ENCODE measurements at regions not wholly inside any gene's neighbourhood (a gene's known extent, or its start where the extent isn't known, plus 50 kb on each side); places are given as distances from the start of the nearest gene placed in this dataset. TPM values are rescaled to one million over a fixed set of nuclear protein-coding genes. Genes with fewer than 3 reads are reported as not detected.
A peak's percentile ranks its signal among the peaks of the same experiment; 100 is the strongest.

DNA sequence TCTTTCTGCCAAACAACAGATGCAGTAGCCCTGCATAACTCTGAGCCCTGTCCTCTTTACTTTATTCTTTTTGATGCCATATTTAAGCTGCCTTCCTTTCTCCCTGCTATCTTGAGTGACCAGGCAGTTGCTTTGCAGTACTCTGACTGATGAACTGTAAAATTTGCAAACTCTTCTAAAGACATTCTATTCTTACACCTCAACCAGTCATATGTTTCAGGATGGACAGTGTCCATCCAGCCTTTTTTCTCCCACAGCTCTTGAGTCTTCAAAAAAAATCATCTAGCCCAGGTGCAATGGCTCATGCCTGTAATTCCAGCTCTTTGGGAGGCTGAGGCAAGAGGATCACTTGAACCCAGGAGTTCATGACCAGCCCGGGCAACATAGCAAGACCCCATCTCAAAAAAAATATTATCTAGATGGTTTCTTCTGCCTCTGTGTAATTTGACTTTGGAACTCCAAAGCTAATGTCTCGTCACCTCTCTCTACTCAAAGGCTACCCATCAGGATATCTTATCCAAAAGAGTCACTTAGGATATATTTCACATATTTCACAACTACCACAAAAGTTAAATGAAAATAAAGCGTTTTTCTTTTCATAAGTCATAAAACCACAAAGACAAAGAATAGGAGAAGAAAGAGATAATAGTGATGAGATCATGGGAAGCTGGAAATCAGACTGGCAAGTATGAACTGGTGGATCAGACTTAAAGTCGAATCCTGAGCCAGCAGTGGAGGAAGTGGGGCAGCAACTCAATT is 54.6 kb upstream of the IPO9 start:
- H3K4me3 ChIP-seq (replicated peaks in 1 of 3) = no peak overlapping the region
- H3K27me3 ChIP-seq = no peaks in the 10 kb centered on the region
- WGBS, 2 donors = 83 to 93% methylated on average over 4 of the region's 4 CpGs
- H3K4me1 ChIP-seq = peaks cover 0 to 39% of the 10 kb centered on the region in 2 donors
- no peaks in the 10 kb centered on the region for H3K9me3 ChIP-seq
- TF ChIP-seq, protein P1, sequence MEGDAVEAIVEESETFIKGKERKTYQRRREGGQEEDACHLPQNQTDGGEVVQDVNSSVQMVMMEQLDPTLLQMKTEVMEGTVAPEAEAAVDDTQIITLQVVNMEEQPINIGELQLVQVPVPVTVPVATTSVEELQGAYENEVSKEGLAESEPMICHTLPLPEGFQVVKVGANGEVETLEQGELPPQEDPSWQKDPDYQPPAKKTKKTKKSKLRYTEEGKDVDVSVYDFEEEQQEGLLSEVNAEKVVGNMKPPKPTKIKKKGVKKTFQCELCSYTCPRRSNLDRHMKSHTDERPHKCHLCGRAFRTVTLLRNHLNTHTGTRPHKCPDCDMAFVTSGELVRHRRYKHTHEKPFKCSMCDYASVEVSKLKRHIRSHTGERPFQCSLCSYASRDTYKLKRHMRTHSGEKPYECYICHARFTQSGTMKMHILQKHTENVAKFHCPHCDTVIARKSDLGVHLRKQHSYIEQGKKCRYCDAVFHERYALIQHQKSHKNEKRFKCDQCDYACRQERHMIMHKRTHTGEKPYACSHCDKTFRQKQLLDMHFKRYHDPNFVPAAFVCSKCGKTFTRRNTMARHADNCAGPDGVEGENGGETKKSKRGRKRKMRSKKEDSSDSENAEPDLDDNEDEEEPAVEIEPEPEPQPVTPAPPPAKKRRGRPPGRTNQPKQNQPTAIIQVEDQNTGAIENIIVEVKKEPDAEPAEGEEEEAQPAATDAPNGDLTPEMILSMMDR (IDR thresholded peaks at IDR 0.05) = no peak
- TF ChIP-seq POLR2A (IDR thresholded peaks at IDR 0.05) = no peak
- H3K36me3 ChIP-seq = no peaks in the 10 kb centered on the region
- H3K27ac ChIP-seq = peak overlapping the region in 1 of 3 donors; percentile 33
- intact Hi-C loops (cut with DNase I) = no loop called here
- DNase-seq = no peak

DNA sequence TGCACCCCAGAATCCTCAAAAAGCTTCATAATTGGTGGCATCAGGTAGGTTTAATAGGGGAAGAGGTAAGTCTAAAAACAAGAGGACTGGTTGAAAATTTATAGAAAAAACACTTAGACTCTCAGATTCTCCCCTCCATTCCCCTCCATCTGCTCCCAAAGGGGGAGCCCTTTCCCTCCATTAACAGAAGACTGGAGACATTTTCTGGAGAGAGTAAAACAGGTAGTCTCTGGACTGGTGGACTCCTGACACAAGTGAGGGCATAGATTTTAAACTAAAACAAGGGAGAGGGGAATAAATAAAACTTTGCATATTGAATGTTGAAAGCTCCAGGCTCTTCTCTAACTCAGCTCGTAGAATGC is 54.0 kb upstream of the IPO9 start:
- Histone ChIP-seq H3K4me1 (peaks cover 0 to 38% of the 10 kb centered on the region in 2 donors), H3K27me3 (no peaks in the 10 kb centered on the region)
- intact Hi-C loops (cut with DNase I) = no loop called here

DNA sequence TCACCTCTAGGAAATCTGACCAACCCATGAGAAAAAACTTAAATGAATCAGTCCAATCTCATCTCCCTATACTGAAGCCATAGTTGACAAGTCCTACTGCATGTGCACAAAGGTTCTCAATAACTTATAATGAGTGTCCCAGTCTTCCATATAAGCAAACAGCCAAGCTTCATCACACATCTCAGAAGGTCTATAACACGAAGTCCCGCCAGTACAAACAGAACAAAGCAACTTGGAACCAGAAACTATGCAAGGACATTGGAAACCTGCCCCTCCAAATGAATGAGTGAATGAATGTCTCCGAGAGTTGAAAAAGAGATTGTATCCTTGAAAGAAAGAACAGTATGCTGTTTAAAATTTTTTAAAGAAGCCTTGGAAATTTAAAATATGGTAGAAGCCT is 53.6 kb upstream of the IPO9 start:
- no peaks in the 10 kb centered on the region for H3K9me3 ChIP-seq
- H3K36me3 ChIP-seq = no peaks in the 10 kb centered on the region
- H3K27me3 ChIP-seq = no peaks in the 10 kb centered on the region
- no peak overlapping the region for H3K4me3 ChIP-seq (replicated peaks in 1 of 3)
- H3K4me1 ChIP-seq = peaks cover 0 to 38% of the 10 kb centered on the region in 2 donors
- TF ChIP-seq, protein P1 (IDR thresholded peaks at IDR 0.05) = no peak
- no peak for TF ChIP-seq POLR2A (IDR thresholded peaks at IDR 0.05)
- DNase-seq = no peak
- intact Hi-C loops (cut with DNase I) = no loop called here
- H3K27ac ChIP-seq = no peak overlapping the region
- WGBS, 2 donors = 86% methylated on average over 3 of the region's 3 CpGs

More for the DNA sequence above, 54.0 kb upstream of the IPO9 start:
- no peak overlapping the region for H3K4me3 ChIP-seq (replicated peaks in 1 of 3)
- H3K9me3 ChIP-seq = no peaks in the 10 kb centered on the region
- WGBS, 2 donors = 90 to 97% methylated on average over 1 of the region's 1 CpG
- H3K36me3 ChIP-seq = no peaks in the 10 kb centered on the region
- H3K27ac ChIP-seq = no peak overlapping the region
- DNase-seq = no peak
- TF ChIP-seq, protein P1 (IDR thresholded peaks at IDR 0.05) = no peak
- no peak for TF ChIP-seq POLR2A (IDR thresholded peaks at IDR 0.05)

DNA sequence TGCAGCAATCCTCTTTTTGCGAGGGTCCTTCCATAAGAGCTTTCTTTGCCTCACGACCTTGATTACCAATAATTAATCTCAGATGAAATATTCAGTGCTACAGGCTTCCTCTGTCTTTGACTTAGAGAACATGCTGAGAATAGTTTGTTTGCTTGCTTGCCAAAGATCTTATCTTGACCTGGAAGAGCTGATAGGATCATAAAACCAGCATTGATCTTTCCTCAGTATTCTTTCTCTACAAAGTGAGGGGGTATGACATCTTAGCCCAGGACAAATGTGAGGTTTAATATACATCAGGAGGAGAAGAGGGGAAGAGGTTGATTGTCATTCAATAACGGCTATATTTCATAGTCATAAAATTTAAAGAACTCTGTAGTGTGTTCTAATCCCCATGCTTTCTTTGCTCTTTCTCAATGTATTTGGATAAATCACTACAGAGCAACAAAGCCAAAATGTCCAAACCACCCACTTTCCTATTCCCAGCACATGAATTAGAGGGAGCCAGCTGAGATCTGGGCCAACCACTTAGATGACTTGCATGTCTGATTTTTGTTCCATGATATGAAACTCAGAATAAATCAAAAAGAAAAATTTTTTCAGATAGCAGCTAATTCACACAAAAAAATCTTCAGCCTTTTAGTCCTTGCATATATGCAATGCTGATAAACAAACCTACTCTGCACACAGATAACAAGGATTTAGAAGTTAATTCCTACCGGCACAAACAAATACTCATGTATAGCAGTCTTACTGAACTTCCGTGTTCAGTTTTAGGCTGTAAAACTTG is 50.5 kb upstream of the IPO9 start:
- H3K4me1 ChIP-seq = peaks cover 0 to 43% of the 10 kb centered on the region in 2 donors
- intact Hi-C loops (cut with DNase I) = no loop called here
- WGBS, 2 donors = 80% methylated on average over 5 of the region's 5 CpGs
- peaks cover 11 to 17% of the 10 kb centered on the region in 2 donors for H3K36me3 ChIP-seq
- DNase-seq = no peak
- H3K9me3 ChIP-seq = no peaks in the 10 kb centered on the region
- no peak for TF ChIP-seq POLR2A (IDR thresholded peaks at IDR 0.05)
- TF ChIP-seq, protein P1 (IDR thresholded peaks at IDR 0.05) = no peak
- H3K27me3 ChIP-seq = no peaks in the 10 kb centered on the region
- H3K4me3 ChIP-seq (replicated peaks in 1 of 3) = no peak overlapping the region
- peak overlapping the region in 2 of 3 donors; percentile 21 to 63 for H3K27ac ChIP-seq

Small RNA genes in the stretch of these regions (microRNA-seq; reads per million reads assigned to microRNA genes)
- gene MIR5191 = not detected

Small RNA genes in the stretch of these regions (small RNA-seq; reads per million reads assigned to genes)
- gene MIR5191 = not detected
- not detected for gene RNU6-501P

All from thyroid gland (tissue), 4 donors.